GM12891 (cell line): ENCODE measurements at regions not wholly inside any gene's neighbourhood (a gene's known extent, or its start where the extent isn't known, plus 50 kb on each side); places are given as distances from the start of the nearest gene placed in this dataset.

Source experiments
- DNase-seq: peaks from one replicate; pipeline ENCODE4 v3.0.0; 2011; ENCODE audit warnings: low spot score; ENCODE audit not compliant: insufficient read length
- FAIRE-seq: peaks from 2 replicates; lab custom pipeline; 2011; peaks lifted over from hg19 to GRCh38; lab: Jason Lieb, UNC
- PAX5 ChIP-seq: IDR thresholded peaks from 2 replicates; pipeline ENCODE4 v1.6.1; 2011; ENCODE audit warnings: low read length, moderate library complexity, mild to moderate bottlenecking; ENCODE audit not compliant: insufficient read depth, severe bottlenecking
- POLR2A ChIP-seq: IDR thresholded peaks from 2 replicates; pipeline ENCODE4 v1.6.1; 2011; ENCODE audit warnings: low read depth, low read length, control low read depth
- POLR2AphosphoS5 ChIP-seq: IDR thresholded peaks from 2 replicates; pipeline ENCODE4 v1.6.1; 2011; ENCODE audit warnings: low read depth, low read length, control low read depth
- POU2F2 ChIP-seq: IDR thresholded peaks from 2 replicates; pipeline ENCODE4 v1.6.1; 2011; ENCODE audit warnings: low read depth, mild to moderate bottlenecking, control low read depth, low read length, moderate library complexity
- SPI1 ChIP-seq: IDR thresholded peaks from 2 replicates; pipeline ENCODE4 v1.6.1; 2011; ENCODE audit warnings: low read depth, low read length, control low read depth
- TAF1 ChIP-seq: IDR thresholded peaks from 2 replicates; pipeline ENCODE4 v1.6.1; 2011; ENCODE audit warnings: low read depth, low read length, control low read depth

GRCh38 chr11:92707665-92708064 is 261.8 kb upstream of the MTNR1B start:
- FAIRE-seq (no peak), DNase-seq (no peak)
- no peak for TF ChIP-seq POLR2A
- TF ChIP-seq SPI1, result no peak
- TF ChIP-seq POU2F2, result no peak
- no peak for TF ChIP-seq PAX5
- TF ChIP-seq TAF1, result no peak

GRCh38 chr11:92709329-92709728 is 260.1 kb upstream of the MTNR1B start:
- DNase-seq (no peak), FAIRE-seq (no peak)
- TF ChIP-seq POLR2A (no peak), POLR2AphosphoS5 (no peak), POU2F2 (no peak), TAF1 (no peak), PAX5 (no peak), SPI1 (no peak)

GRCh38 chr11:92711926-92712325 is 257.5 kb upstream of the MTNR1B start:
- TF ChIP-seq POLR2A, result no peak
- no peak for TF ChIP-seq PAX5
- no peak for TF ChIP-seq POLR2AphosphoS5
- no peak for DNase-seq

GRCh38 chr11:92714111-92714510 is 255.3 kb upstream of the MTNR1B start:
- no peak for DNase-seq
- FAIRE-seq, result no peak
- TF ChIP-seq POLR2A, result no peak
- TF ChIP-seq POU2F2, result no peak
- no peak for TF ChIP-seq POLR2AphosphoS5
- no peak for TF ChIP-seq TAF1
- TF ChIP-seq SPI1, result no peak
- no peak for TF ChIP-seq PAX5

More at GRCh38 chr11:92711926-92712325, 257.5 kb upstream of the MTNR1B start:
- no peak for FAIRE-seq

GRCh38 chr11:92717240-92717639 is 252.2 kb upstream of the MTNR1B start:
- no peak for DNase-seq
- FAIRE-seq, result no peak
- TF ChIP-seq POLR2A, result no peak
- TF ChIP-seq POU2F2, result no peak
- no peak for TF ChIP-seq PAX5
- no peak for TF ChIP-seq POLR2AphosphoS5
- no peak for TF ChIP-seq SPI1
- no peak for TF ChIP-seq TAF1

- FAIRE-seq, result no peak
Observed at GRCh38 chr11:92720385-92720784, 249.1 kb upstream of the MTNR1B start.

GRCh38 chr11:92725352-92725751 is 244.1 kb upstream of the MTNR1B start:
- TF ChIP-seq TAF1 (no peak), SPI1 (no peak), PAX5 (no peak), POU2F2 (no peak), POLR2AphosphoS5 (no peak), POLR2A (no peak)
- FAIRE-seq, result no peak
- no peak for DNase-seq

More at GRCh38 chr11:92720385-92720784, 249.1 kb upstream of the MTNR1B start:
- no peak for TF ChIP-seq TAF1
- TF ChIP-seq POLR2A, result no peak
- no peak for TF ChIP-seq PAX5
- no peak for TF ChIP-seq SPI1
- no peak for TF ChIP-seq POU2F2
- TF ChIP-seq POLR2AphosphoS5, result no peak
- no peak for DNase-seq

- TF ChIP-seq TAF1, result no peak
- TF ChIP-seq PAX5, result no peak
- TF ChIP-seq POLR2AphosphoS5, result no peak
- TF ChIP-seq SPI1, result no peak
- no peak for TF ChIP-seq POU2F2
- TF ChIP-seq POLR2A, result no peak
- DNase-seq (no peak), FAIRE-seq (no peak)
Observed at GRCh38 chr11:92727123-92727522, 242.3 kb upstream of the MTNR1B start.

GRCh38 chr11:92727769-92728168 is 241.7 kb upstream of the MTNR1B start:
- FAIRE-seq (no peak), DNase-seq (no peak)
- TF ChIP-seq POLR2A (no peak), POU2F2 (no peak), SPI1 (no peak), POLR2AphosphoS5 (no peak), PAX5 (no peak), TAF1 (no peak)

GRCh38 chr11:92728628-92729027 is 240.8 kb upstream of the MTNR1B start:
- no peak for DNase-seq
- no peak for TF ChIP-seq SPI1
- no peak for TF ChIP-seq POLR2A
- FAIRE-seq, result no peak
